IMR-90 (cell line): ENCODE measurements at regions not wholly inside any gene's neighbourhood (a gene's known extent, or its start where the extent isn't known, plus 50 kb on each side); places are given as distances from the start of the nearest gene placed in this dataset.

Source experiments
- ATAC-seq: fragments of 200-7000 bp; cut with Tn5 transposase; 2 replicates; pipeline ENCODE4 v1.9.1; 2020; ENCODE audit warnings: low read depth, mild to moderate bottlenecking, moderate library complexity
- BruUV-seq: library from RNA; stranded (reverse); fragments of 400-500 nt; replicated peaks from 2 replicates; lab custom pipeline; 2021; lab: Mats Ljungman, UMichigan
- CTCF ChIA-PET: fragments of 300-600 bp; formaldehyde crosslinking; extraction: SDS; loops from one replicate; lab custom pipeline; 2021; ENCODE audit warnings: antibody characterized with exemption; lab: Yijun Ruan, JAX
- POLR2A ChIA-PET: fragments of 300-600 bp; sonication (Branson Sonifier 250); formaldehyde crosslinking; loops from one replicate; lab custom pipeline; 2022; ENCODE audit warnings: antibody characterized with exemption; ENCODE audit not compliant: unreplicated experiment; lab: Charles Lee
- DNase-seq: peaks from one replicate; pipeline ENCODE4 v3.0.0; 2013
- H2AFZ ChIP-seq: replicated peaks from 2 replicates; pipeline ENCODE3; 2013; ENCODE audit warnings: low read length, mild to moderate bottlenecking; ENCODE audit not compliant: poor library complexity
- H2AK5ac ChIP-seq: 2 replicates; pipeline ENCODE4 v1.6.1; 2013; ENCODE audit warnings: low read depth, low read length, inconsistent platforms
- H2AK9ac ChIP-seq: replicated peaks from 2 replicates; pipeline ENCODE3; 2013; ENCODE audit warnings: mild to moderate bottlenecking, low read depth, low read length, moderate library complexity; ENCODE audit not compliant: poor library complexity
- H2BK120ac ChIP-seq: 2 replicates; pipeline ENCODE4 v1.6.1; 2013; ENCODE audit warnings: low read depth, low read length, inconsistent platforms
- H2BK15ac ChIP-seq: 3 replicates; pipeline ENCODE4 v1.6.1; 2013; ENCODE audit warnings: low read depth, low read length, inconsistent platforms
- H2BK20ac ChIP-seq: 2 replicates; pipeline ENCODE4 v1.6.1; 2013; ENCODE audit warnings: low read depth, mild to moderate bottlenecking, inconsistent platforms, low read length, moderate library complexity
- H2BK5ac ChIP-seq: 2 replicates; pipeline ENCODE4 v1.6.1; 2013; ENCODE audit warnings: mild to moderate bottlenecking, low read depth, low read length, inconsistent platforms; ENCODE audit not compliant: poor library complexity, severe bottlenecking
- H3K14ac ChIP-seq: replicated peaks from 2 replicates; pipeline ENCODE4 v1.6.1; 2013; ENCODE audit warnings: low read depth, low read length, inconsistent platforms
- H3K18ac ChIP-seq: 2 replicates; pipeline ENCODE4 v1.6.1; 2013; ENCODE audit warnings: low read depth, low read length, control low read depth
- H3K23ac ChIP-seq: 2 replicates; pipeline ENCODE4 v1.6.1; 2013; ENCODE audit warnings: low read depth, low read length, inconsistent platforms
- H3K27ac ChIP-seq: 2 replicates; pipeline ENCODE4 v1.5.1; 2013; ENCODE audit warnings: mild to moderate bottlenecking, control low read depth, low read length; ENCODE audit not compliant: insufficient read depth
- H3K27me3 ChIP-seq: 2 replicates; pipeline ENCODE4 v1.6.1; 2013; ENCODE audit warnings: low read length; ENCODE audit not compliant: control insufficient read depth, insufficient read depth
- H3K36me3 ChIP-seq: 2 replicates; pipeline ENCODE4 v1.6.1; 2013; ENCODE audit warnings: low read length, mixed read lengths; ENCODE audit not compliant: control insufficient read depth, insufficient read depth
- H3K4ac ChIP-seq: 2 replicates; pipeline ENCODE4 v1.6.1; 2013; ENCODE audit warnings: low read depth, low read length, inconsistent platforms
- H3K4me1 ChIP-seq: 2 replicates; pipeline ENCODE4 v1.6.1; 2013; ENCODE audit warnings: low read length, mixed read lengths; ENCODE audit not compliant: control insufficient read depth, insufficient read depth
- H3K4me2 ChIP-seq: 2 replicates; pipeline ENCODE4 v1.6.1; 2013; ENCODE audit warnings: low read depth, mild to moderate bottlenecking, control low read depth, low read length, moderate library complexity
- H3K4me3 ChIP-seq: 2 replicates; pipeline ENCODE4 v1.5.1; 2013; ENCODE audit warnings: low read depth, mild to moderate bottlenecking, control low read depth, low read length, moderate library complexity; ENCODE audit not compliant: insufficient read depth
- H3K56ac ChIP-seq: 2 replicates; pipeline ENCODE4 v1.6.1; 2013; ENCODE audit warnings: low read length, inconsistent platforms; ENCODE audit not compliant: insufficient read depth; ENCODE audit errors: extremely low read depth
- H3K79me1 ChIP-seq, 2 experiments: 2 replicates each; pipeline ENCODE4 v1.6.1; 2013; ENCODE audit warnings: low read length in 2 of 2, inconsistent platforms in 1 of 2, low read depth in 1 of 2
- H3K9ac ChIP-seq: 2 replicates; pipeline ENCODE4 v1.6.1; 2013; ENCODE audit warnings: low read depth, low read length, control low read depth
- H3K9me1 ChIP-seq: 2 replicates; pipeline ENCODE4 v1.6.1; 2013; ENCODE audit warnings: low read length, inconsistent platforms; ENCODE audit not compliant: insufficient read depth
- H3K9me3 ChIP-seq: 2 replicates; pipeline ENCODE4 v1.6.1; 2013; ENCODE audit warnings: low read length; ENCODE audit not compliant: control insufficient read depth, insufficient read depth
- H4K20me1 ChIP-seq: 2 replicates; pipeline ENCODE4 v1.6.1; 2013; ENCODE audit warnings: low read length, inconsistent platforms; ENCODE audit not compliant: insufficient read depth
- H4K5ac ChIP-seq: 2 replicates; pipeline ENCODE4 v1.6.1; 2013; ENCODE audit warnings: mild to moderate bottlenecking, low read depth, low read length, control low read depth
- H4K8ac ChIP-seq, 2 experiments: 2 replicates each; pipeline ENCODE4 v1.6.1; 2013; ENCODE audit warnings: low read depth in 2 of 2, low read length in 2 of 2, control low read depth in 1 of 2, inconsistent platforms in 1 of 2
- H4K91ac ChIP-seq: 2 replicates; pipeline ENCODE4 v1.6.1; 2013; ENCODE audit warnings: low read depth, low read length, inconsistent platforms; ENCODE audit not compliant: insufficient read depth
- BHLHE40 ChIP-seq: fragments of 150-350 bp; IDR thresholded peaks from 2 replicates; pipeline ENCODE4 v1.6.1; 2016; ENCODE audit warnings: mild to moderate bottlenecking, low read depth, low read length
- CEBPB ChIP-seq: IDR thresholded peaks from 2 replicates; pipeline ENCODE4 v1.6.1; 2012; ENCODE audit warnings: low read depth, low read length, improper control_type of control experiment
- CHD1 ChIP-seq: IDR thresholded peaks from 2 replicates; pipeline ENCODE4 v1.6.1; 2012; ENCODE audit warnings: low read depth, low read length, improper control_type of control experiment
- FOS ChIP-seq: fragments of 150-350 bp; IDR thresholded peaks from 2 replicates; pipeline ENCODE4 v1.6.1; 2016; ENCODE audit warnings: low read depth, low read length
- MAFK ChIP-seq: IDR thresholded peaks from 2 replicates; pipeline ENCODE4 v1.6.1; 2012; ENCODE audit warnings: low read depth, low read length, improper control_type of control experiment
- MAZ ChIP-seq: IDR thresholded peaks from 2 replicates; pipeline ENCODE4 v1.6.1; 2012; ENCODE audit warnings: low read depth, mild to moderate bottlenecking, low read length, improper control_type of control experiment, moderate library complexity, borderline replicate concordance
- MXI1 ChIP-seq: IDR thresholded peaks from 2 replicates; pipeline ENCODE4 v1.6.1; 2012; ENCODE audit warnings: low read depth, mild to moderate bottlenecking, low read length, moderate library complexity, borderline replicate concordance
- NFE2L2 ChIP-seq: fragments of 150-350 bp; IDR thresholded peaks from 2 replicates; pipeline ENCODE4 v1.6.1; 2016; ENCODE audit warnings: low read depth, mild to moderate bottlenecking, low read length
- POLR2A ChIP-seq: IDR thresholded peaks from 2 replicates; pipeline ENCODE4 v1.6.1; 2012; ENCODE audit warnings: mild to moderate bottlenecking, low read depth, low read length
- RAD21 ChIP-seq: IDR thresholded peaks from 2 replicates; pipeline ENCODE4 v1.6.1; 2012; ENCODE audit warnings: low read length, improper control_type of control experiment
- RCOR1 ChIP-seq: IDR thresholded peaks from 2 replicates; pipeline ENCODE4 v1.6.1; 2012; ENCODE audit warnings: mild to moderate bottlenecking, low read length, improper control_type of control experiment; ENCODE audit not compliant: insufficient replicate concordance
- SMC3 ChIP-seq: fragments of 150-350 bp; IDR thresholded peaks from 2 replicates; pipeline ENCODE4 v1.6.1; 2016; ENCODE audit warnings: low read depth, mild to moderate bottlenecking, antibody characterized with exemption, low read length, moderate library complexity
- WGBS, 2 experiments: methylation state at CpG; one replicate each; pipeline versions ENCODE4 v1.1.5 to v1.1.7; 2013; ENCODE audit warnings: missing lambda C conversion rate in 2 of 2; ENCODE audit not compliant: insufficient read length in 1 of 2; ENCODE audit errors: extremely low coverage in 2 of 2; 5-methylcytosine and 5-hydroxymethylcytosine counted together
- dilution Hi-C: fragments of 300-500 bp; cut with HindIII; formaldehyde crosslinking; loops from one replicate; pipeline ENCODE4 v1.14.3; 2018; ENCODE audit warnings: low sequenced_read_pairs; ENCODE audit not compliant: unreplicated experiment
- in situ Hi-C: fragments of 300-500 bp; cut with MboI; formaldehyde crosslinking; loops from 3 replicates; pipeline ENCODE4 v1.14.3; 2019; ENCODE audit warnings: low sequenced_read_pairs, inconsistent platforms, mixed read lengths
- intact Hi-C: fragments of 100-400 bp; cut with micrococcal nuclease; formaldehyde crosslinking; loops from 2 replicates; pipeline ENCODE4 v1.10.0; 2022
- TF ChIP-seq, protein P1 (sequence below): conservative IDR thresholded peaks from 2 replicates; pipeline ENCODE4 v1.5.1; 2012; ENCODE audit warnings: mild to moderate bottlenecking, low read depth, low read length, improper control_type of control experiment
- TF ChIP-seq, protein P2 (sequence below): fragments of 150-350 bp; IDR thresholded peaks from 2 replicates; pipeline ENCODE4 v1.6.1; 2016; ENCODE audit warnings: low read depth, mild to moderate bottlenecking, low read length, moderate library complexity, borderline replicate concordance
- TF ChIP-seq, protein P3 (sequence below): fragments of 150-350 bp; IDR thresholded peaks from 2 replicates; pipeline ENCODE4 v1.6.1; 2017; ENCODE audit warnings: mild to moderate bottlenecking, antibody characterized with exemption, low read length, low read depth

DNA sequence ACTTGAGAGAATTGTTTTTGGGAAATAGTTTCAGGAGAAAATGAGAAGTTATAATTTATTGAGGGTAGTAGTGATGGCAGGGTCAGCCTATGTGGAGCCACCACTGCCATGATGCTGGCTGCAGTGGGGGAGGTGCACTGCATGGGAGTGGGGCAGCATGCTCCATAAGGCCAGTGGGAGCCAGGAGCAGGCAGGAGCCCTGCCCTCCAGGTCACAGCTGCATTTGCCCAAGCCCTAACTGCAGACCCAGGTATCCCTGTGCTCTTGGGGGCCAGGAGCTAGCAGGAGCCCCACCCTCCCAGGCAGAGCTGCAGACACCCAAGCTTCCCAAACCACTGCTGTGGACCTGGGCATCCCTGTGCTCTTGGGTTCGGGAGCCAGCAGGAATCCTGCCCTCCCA, 757.3 kb upstream of the CRIM1 start:
- Histone ChIP-seq H3K79me1 (no peaks in the 10 kb centered on the region), H4K8ac (no peak overlapping the region), H2BK5ac (no peak overlapping the region), H2AK5ac (no peak overlapping the region), H3K56ac (no peak overlapping the region), H2AK9ac (no peak overlapping the region), H3K23ac (no peak overlapping the region), H3K4ac (no peak overlapping the region), H3K27ac (no peak overlapping the region), H4K5ac (no peak overlapping the region), H2BK20ac (no peak overlapping the region), H3K27me3 (no peaks in the 10 kb centered on the region), H2BK120ac (no peak overlapping the region), H2BK15ac (no peak overlapping the region), H2AFZ (no peak overlapping the region), H4K20me1 (no peaks in the 10 kb centered on the region), H3K18ac (no peak overlapping the region), H3K9me3 (peaks cover 13% of the 10 kb centered on the region; the same call in 1 of the 2 replicates), H3K4me3 (no peak overlapping the region), H3K4me1 (no peaks in the 10 kb centered on the region), H3K36me3 (no peaks in the 10 kb centered on the region), H4K91ac (no peak overlapping the region), H3K4me2 (no peak overlapping the region), H3K14ac (no peak overlapping the region), H3K9ac (no peak overlapping the region), H3K9me1 (no peaks in the 10 kb centered on the region)
- ChIA-PET POLR2A (no interaction called here), CTCF (no interaction called here)
- TF ChIP-seq, protein P1, sequence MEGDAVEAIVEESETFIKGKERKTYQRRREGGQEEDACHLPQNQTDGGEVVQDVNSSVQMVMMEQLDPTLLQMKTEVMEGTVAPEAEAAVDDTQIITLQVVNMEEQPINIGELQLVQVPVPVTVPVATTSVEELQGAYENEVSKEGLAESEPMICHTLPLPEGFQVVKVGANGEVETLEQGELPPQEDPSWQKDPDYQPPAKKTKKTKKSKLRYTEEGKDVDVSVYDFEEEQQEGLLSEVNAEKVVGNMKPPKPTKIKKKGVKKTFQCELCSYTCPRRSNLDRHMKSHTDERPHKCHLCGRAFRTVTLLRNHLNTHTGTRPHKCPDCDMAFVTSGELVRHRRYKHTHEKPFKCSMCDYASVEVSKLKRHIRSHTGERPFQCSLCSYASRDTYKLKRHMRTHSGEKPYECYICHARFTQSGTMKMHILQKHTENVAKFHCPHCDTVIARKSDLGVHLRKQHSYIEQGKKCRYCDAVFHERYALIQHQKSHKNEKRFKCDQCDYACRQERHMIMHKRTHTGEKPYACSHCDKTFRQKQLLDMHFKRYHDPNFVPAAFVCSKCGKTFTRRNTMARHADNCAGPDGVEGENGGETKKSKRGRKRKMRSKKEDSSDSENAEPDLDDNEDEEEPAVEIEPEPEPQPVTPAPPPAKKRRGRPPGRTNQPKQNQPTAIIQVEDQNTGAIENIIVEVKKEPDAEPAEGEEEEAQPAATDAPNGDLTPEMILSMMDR: no peak
- TF ChIP-seq, protein P2, sequence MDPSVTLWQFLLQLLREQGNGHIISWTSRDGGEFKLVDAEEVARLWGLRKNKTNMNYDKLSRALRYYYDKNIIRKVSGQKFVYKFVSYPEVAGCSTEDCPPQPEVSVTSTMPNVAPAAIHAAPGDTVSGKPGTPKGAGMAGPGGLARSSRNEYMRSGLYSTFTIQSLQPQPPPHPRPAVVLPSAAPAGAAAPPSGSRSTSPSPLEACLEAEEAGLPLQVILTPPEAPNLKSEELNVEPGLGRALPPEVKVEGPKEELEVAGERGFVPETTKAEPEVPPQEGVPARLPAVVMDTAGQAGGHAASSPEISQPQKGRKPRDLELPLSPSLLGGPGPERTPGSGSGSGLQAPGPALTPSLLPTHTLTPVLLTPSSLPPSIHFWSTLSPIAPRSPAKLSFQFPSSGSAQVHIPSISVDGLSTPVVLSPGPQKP: no peak
- TF ChIP-seq RCOR1 (no peak), MAFK (no peak), BHLHE40 (no peak), MAZ (no peak), POLR2A (no peak), FOS (no peak), CHD1 (no peak), SMC3 (no peak), CEBPB (no peak), NFE2L2 (no peak), RAD21 (no peak), MXI1 (no peak)
- TF ChIP-seq, protein P3, sequence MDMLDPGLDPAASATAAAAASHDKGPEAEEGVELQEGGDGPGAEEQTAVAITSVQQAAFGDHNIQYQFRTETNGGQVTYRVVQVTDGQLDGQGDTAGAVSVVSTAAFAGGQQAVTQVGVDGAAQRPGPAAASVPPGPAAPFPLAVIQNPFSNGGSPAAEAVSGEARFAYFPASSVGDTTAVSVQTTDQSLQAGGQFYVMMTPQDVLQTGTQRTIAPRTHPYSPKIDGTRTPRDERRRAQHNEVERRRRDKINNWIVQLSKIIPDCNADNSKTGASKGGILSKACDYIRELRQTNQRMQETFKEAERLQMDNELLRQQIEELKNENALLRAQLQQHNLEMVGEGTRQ: no peak
- ATAC-seq: no peak
- dilution Hi-C loops (no loop called here), intact Hi-C loops (no loop called here), in situ Hi-C loops (no loop called here)
- no TSS peak for BruUV-seq
- no peak for DNase-seq
- WGBS, 2 experiments: no CpG with 5 or more reads among the region's 1 CpG
